ENCODE measurements at regions not wholly inside any gene's neighbourhood (a gene's known extent, or its start where the extent isn't known, plus 50 kb on each side); places are given as distances from the start of the nearest gene placed in this dataset.

DNA sequence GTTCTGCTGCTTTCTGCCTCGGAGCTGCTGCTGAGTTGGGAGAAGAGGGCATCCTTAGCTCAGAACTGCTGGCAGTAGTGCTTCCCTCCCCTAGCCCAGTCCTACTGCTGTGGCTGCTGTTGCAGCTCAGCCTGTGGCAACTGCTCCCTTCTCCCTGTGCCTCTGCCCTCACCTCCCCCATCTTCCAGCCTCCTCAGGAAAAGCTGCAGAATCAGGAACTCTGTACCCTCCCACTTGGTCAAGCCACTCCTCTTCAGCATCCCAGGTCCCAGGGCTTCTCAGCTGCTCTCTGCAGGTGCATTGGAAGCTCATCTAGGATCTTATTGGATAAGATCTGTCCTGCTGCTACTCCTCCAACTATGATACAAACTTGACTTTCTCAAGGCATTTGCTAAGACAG, 316.7 kb downstream of the BRINP2 start:
- Histone ChIP-seq H4K20me1 (ENCODE audit: control insufficient read depth, insufficient read depth, low read depth, low read length) (no peaks in the 10 kb centered on the region), H3K9me3 (ENCODE audit: control insufficient read depth, insufficient read depth, low read length) (no peaks in the 10 kb centered on the region), H3K36me3 (ENCODE audit: control insufficient read depth, low read length) (no peaks in the 10 kb centered on the region), H3K27ac (ENCODE audit: low read depth, low read length) (no peak overlapping the region), H3K4me2 (ENCODE audit: low read length) (no peak overlapping the region), H3K4me3 (ENCODE audit: low read length) (no peak overlapping the region), H3K9me2 (replicated peaks; ENCODE audit: control insufficient read depth, low read length) (no peaks in the 10 kb centered on the region), H3F3A (ENCODE audit: control insufficient read depth, insufficient read depth) (no peaks in the 10 kb centered on the region), H3K79me2 (ENCODE audit: control insufficient read depth, low read length) (no peaks in the 10 kb centered on the region), H3K27me3 (ENCODE audit: control insufficient read depth, low read length) (no peaks in the 10 kb centered on the region), H3K4me1 (ENCODE audit: control insufficient read depth, low read length) (no peaks in the 10 kb centered on the region)
- TF ChIP-seq EZH2phosphoT487 (IDR thresholded peaks at IDR 0.05; ENCODE audit: borderline replicate concordance, low read length), result no peak
- TF ChIP-seq, protein P1, sequence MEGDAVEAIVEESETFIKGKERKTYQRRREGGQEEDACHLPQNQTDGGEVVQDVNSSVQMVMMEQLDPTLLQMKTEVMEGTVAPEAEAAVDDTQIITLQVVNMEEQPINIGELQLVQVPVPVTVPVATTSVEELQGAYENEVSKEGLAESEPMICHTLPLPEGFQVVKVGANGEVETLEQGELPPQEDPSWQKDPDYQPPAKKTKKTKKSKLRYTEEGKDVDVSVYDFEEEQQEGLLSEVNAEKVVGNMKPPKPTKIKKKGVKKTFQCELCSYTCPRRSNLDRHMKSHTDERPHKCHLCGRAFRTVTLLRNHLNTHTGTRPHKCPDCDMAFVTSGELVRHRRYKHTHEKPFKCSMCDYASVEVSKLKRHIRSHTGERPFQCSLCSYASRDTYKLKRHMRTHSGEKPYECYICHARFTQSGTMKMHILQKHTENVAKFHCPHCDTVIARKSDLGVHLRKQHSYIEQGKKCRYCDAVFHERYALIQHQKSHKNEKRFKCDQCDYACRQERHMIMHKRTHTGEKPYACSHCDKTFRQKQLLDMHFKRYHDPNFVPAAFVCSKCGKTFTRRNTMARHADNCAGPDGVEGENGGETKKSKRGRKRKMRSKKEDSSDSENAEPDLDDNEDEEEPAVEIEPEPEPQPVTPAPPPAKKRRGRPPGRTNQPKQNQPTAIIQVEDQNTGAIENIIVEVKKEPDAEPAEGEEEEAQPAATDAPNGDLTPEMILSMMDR (IDR thresholded peaks at IDR 0.05; ENCODE audit: low read depth, low read length, poor library complexity, severe bottlenecking), result no peak

DNA sequence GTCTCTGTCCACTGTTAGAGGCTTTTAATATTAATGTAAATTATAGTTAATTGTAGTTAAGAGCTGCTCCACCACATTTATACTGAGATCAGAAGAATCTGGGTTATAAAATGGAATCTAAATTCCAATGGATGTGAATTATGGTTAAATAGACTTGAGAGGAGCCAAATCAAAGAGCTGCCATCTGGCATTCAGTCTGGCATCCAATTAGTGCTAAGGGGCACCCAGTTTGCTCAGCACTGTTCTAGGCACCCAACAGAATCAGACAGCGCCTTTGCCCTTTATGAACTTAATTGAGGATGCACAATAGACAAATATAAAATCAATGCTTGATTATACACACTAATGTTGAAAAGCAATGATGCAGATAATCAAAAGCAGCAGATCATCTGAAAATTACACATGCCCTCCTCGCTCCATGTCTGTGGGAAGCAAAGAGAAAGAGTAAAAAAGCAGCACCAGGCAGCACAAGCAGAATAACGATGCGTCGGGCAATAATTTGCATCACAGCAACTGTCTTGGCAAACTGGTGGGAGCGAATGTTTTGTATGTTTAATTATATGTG, 310.1 kb downstream of the BRINP2 start:
- Histone ChIP-seq H3K4me2 (ENCODE audit: low read length) (no peak overlapping the region), H3K4me1 (ENCODE audit: control insufficient read depth, low read length) (no peaks in the 10 kb centered on the region), H3K27me3 (ENCODE audit: control insufficient read depth, low read length) (no peaks in the 10 kb centered on the region), H3K27ac (ENCODE audit: low read depth, low read length) (no peak overlapping the region), H3K9me3 (ENCODE audit: control insufficient read depth, insufficient read depth, low read length) (no peaks in the 10 kb centered on the region), H3K79me2 (ENCODE audit: control insufficient read depth, low read length) (no peaks in the 10 kb centered on the region), H3K4me3 (ENCODE audit: low read length) (no peak overlapping the region), H3F3A (ENCODE audit: control insufficient read depth, insufficient read depth) (no peaks in the 10 kb centered on the region), H4K20me1 (ENCODE audit: control insufficient read depth, insufficient read depth, low read depth, low read length) (no peaks in the 10 kb centered on the region), H3K9me2 (replicated peaks; ENCODE audit: control insufficient read depth, low read length) (no peaks in the 10 kb centered on the region), H3K36me3 (ENCODE audit: control insufficient read depth, low read length) (no peaks in the 10 kb centered on the region)
- TF ChIP-seq EZH2phosphoT487 (IDR thresholded peaks at IDR 0.05; ENCODE audit: borderline replicate concordance, low read length), result no peak
- TF ChIP-seq, protein P1 (IDR thresholded peaks at IDR 0.05; ENCODE audit: low read depth, low read length, poor library complexity, severe bottlenecking), result no peak

DNA sequence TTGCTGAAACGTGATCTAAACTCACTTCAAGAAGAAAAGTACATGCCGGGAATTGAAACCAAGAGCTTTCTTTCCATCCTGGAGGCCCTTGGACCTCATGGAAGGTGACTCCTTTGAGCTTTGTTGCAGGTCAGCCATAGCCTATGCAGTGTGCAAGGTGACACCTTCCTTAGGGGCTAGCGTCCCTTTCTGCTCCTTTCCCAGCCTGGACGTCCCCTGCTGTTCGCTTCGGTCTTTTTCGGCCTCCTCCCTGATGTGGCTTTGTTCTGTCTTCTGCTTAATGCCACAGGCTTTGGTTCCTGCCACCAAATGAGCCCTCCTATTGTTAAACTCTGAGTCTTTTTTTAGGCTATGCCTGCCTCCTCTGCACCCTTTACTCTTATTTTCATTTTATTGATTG, 308.8 kb downstream of the BRINP2 start:
- Histone ChIP-seq H3K4me3 (ENCODE audit: low read length) (no peak overlapping the region), H3K9me3 (ENCODE audit: control insufficient read depth, insufficient read depth, low read length) (no peaks in the 10 kb centered on the region), H3K4me2 (ENCODE audit: low read length) (no peak overlapping the region), H3K36me3 (ENCODE audit: control insufficient read depth, low read length) (no peaks in the 10 kb centered on the region), H3K27me3 (ENCODE audit: control insufficient read depth, low read length) (no peaks in the 10 kb centered on the region), H3K27ac (ENCODE audit: low read depth, low read length) (no peak overlapping the region), H3K9me2 (replicated peaks; ENCODE audit: control insufficient read depth, low read length) (no peaks in the 10 kb centered on the region), H4K20me1 (ENCODE audit: control insufficient read depth, insufficient read depth, low read depth, low read length) (no peaks in the 10 kb centered on the region), H3F3A (ENCODE audit: control insufficient read depth, insufficient read depth) (no peaks in the 10 kb centered on the region), H3K79me2 (ENCODE audit: control insufficient read depth, low read length) (no peaks in the 10 kb centered on the region), H3K4me1 (ENCODE audit: control insufficient read depth, low read length) (no peaks in the 10 kb centered on the region)
- TF ChIP-seq, protein P1 (IDR thresholded peaks at IDR 0.05; ENCODE audit: low read depth, low read length, poor library complexity, severe bottlenecking), result no peak
- no peak for TF ChIP-seq EZH2phosphoT487 (IDR thresholded peaks at IDR 0.05; ENCODE audit: borderline replicate concordance, low read length)

All from DOHH2 (cell line).